GM12865 (cell line): ENCODE measurements at regions not wholly inside any gene's neighbourhood (a gene's known extent, or its start where the extent isn't known, plus 50 kb on each side); places are given as distances from the start of the nearest gene placed in this dataset.

Experiments
- DNase-seq: peaks from one replicate; pipeline ENCODE4 v3.0.0; 2010; ENCODE audit warnings: low read depth
- H3K4me3 ChIP-seq: 2 replicates; pipeline ENCODE4 v1.5.1; 2011; ENCODE audit warnings: mild to moderate bottlenecking, low read depth, low read length, control low read depth
- CTCF ChIP-seq: IDR thresholded peaks from 2 replicates; pipeline ENCODE4 v1.5.1; 2011; ENCODE audit warnings: low read length, control low read depth, low read depth, inconsistent platforms; ENCODE audit not compliant: insufficient read depth; ENCODE audit errors: missing control alignments

GRCh38 chr18:1412655-1413322, 508.1 kb downstream of the ADCYAP1 start:
- no peak for TF ChIP-seq CTCF
- no peak overlapping the region for H3K4me3 ChIP-seq
- DNase-seq = no peak

- H3K4me3 ChIP-seq = no peak overlapping the region
- DNase-seq = no peak
- no peak for TF ChIP-seq CTCF
Measured at GRCh38 chr18:1413323-1413675, 508.6 kb downstream of the ADCYAP1 start.

- no peak for TF ChIP-seq CTCF
- DNase-seq = no peak
- no peak overlapping the region for H3K4me3 ChIP-seq
Measured at GRCh38 chr18:1416074-1416473, 511.4 kb downstream of the ADCYAP1 start.

GRCh38 chr18:1421502-1421901, 516.8 kb downstream of the ADCYAP1 start:
- DNase-seq = no peak
- H3K4me3 ChIP-seq = no peak overlapping the region
- TF ChIP-seq CTCF = no peak

GRCh38 chr18:1422634-1423033, 518.0 kb downstream of the ADCYAP1 start:
- no peak overlapping the region for H3K4me3 ChIP-seq
- no peak for TF ChIP-seq CTCF
- no peak for DNase-seq

- H3K4me3 ChIP-seq = no peak overlapping the region
- TF ChIP-seq CTCF = no peak
- no peak for DNase-seq
Measured at GRCh38 chr18:1425679-1426078, 521.0 kb downstream of the ADCYAP1 start.

GRCh38 chr18:1435487-1435886, 530.8 kb downstream of the ADCYAP1 start:
- TF ChIP-seq CTCF = no peak

More at GRCh38 chr18:1435487-1435886, 530.8 kb downstream of the ADCYAP1 start:
- H3K4me3 ChIP-seq = no peak overlapping the region
- no peak for DNase-seq
